Epithelial cell of esophagus (primary cell): ENCODE measurements at regions not wholly inside any gene's neighbourhood (a gene's known extent, or its start where the extent isn't known, plus 50 kb on each side); places are given as distances from the start of the nearest gene placed in this dataset.

Experiments
- DNase-seq: peaks from one replicate; pipeline ENCODE4 v3.0.0; 2010; ENCODE audit warnings: low read depth
- H3K4me3 ChIP-seq: 2 replicates; pipeline ENCODE4 v1.5.1; 2011; ENCODE audit warnings: mild to moderate bottlenecking, low read length, control low read depth
- TF ChIP-seq, protein P1 (sequence below): IDR thresholded peaks from 2 replicates; pipeline ENCODE4 v1.5.1; 2011; ENCODE audit warnings: low read depth, mild to moderate bottlenecking, low read length, control low read depth, inconsistent platforms; ENCODE audit not compliant: insufficient read depth; ENCODE audit errors: missing control alignments

DNA sequence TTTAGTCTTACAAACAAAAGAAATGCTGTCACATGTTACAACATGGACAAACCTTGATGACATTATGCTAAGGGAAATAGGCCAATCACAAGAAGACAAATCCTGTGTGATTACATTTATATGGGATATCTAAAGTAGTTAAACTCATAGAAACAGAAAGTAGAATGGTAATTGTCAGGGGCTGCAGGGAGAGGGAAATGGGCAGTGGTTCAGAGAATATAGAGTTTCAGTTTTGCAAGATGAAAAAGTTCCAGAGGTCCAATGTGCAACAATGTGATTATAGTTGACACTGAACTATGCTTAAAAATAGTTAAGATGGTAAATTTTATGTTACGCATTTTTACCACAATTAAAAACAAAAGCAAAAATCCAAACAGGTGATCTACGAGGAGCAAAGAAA lies 265.5 kb downstream of the NDUFS4 start:
- H3K4me3 ChIP-seq = no peak overlapping the region
- DNase-seq = no peak
- TF ChIP-seq, protein P1, sequence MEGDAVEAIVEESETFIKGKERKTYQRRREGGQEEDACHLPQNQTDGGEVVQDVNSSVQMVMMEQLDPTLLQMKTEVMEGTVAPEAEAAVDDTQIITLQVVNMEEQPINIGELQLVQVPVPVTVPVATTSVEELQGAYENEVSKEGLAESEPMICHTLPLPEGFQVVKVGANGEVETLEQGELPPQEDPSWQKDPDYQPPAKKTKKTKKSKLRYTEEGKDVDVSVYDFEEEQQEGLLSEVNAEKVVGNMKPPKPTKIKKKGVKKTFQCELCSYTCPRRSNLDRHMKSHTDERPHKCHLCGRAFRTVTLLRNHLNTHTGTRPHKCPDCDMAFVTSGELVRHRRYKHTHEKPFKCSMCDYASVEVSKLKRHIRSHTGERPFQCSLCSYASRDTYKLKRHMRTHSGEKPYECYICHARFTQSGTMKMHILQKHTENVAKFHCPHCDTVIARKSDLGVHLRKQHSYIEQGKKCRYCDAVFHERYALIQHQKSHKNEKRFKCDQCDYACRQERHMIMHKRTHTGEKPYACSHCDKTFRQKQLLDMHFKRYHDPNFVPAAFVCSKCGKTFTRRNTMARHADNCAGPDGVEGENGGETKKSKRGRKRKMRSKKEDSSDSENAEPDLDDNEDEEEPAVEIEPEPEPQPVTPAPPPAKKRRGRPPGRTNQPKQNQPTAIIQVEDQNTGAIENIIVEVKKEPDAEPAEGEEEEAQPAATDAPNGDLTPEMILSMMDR = no peak

DNA sequence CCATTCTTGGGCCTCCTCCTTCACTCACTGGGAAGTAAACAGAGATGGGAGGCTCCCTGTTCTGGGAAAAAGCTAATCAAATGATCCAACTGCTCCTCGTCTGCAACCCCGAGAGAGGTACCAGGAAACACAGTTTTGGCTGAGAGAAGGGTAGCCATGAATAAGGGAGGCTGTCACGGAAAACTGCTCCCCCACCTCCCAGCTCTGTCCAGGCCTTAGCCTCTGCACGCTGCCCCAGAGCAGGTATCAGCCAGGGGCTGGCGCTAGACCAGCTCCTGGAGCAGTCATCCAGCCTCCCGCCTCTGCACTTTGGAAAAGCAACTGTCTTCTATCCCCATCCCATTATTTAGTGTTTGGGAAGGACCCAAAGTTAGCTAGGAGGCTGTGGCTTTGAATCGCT lies 266.1 kb downstream of the NDUFS4 start:
- DNase-seq = no peak
- TF ChIP-seq, protein P1 = no peak
- no peak overlapping the region for H3K4me3 ChIP-seq

DNA sequence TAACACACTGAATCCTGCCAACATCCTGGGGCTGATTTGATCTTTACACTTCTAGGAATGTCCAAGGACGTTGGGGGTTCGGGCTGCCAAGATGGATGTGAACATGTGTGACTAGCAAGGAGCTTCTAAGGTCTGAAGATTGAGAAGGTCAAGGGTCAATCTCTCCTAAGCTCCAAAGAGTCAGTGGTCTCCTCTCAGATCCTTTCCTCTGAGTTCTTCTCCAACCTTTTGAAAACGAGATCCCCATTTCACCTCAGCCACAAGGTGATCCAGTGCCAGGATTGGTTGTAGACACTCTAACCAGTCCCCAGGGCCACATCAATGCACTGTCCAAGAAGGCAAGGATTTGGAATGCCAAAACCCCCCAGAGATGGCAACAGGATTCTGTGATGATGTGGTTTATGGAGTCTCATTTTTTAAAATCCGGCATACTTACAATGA lies 266.8 kb downstream of the NDUFS4 start:
- TF ChIP-seq, protein P1 = no peak
- DNase-seq = no peak
- H3K4me3 ChIP-seq = no peak overlapping the region

DNA sequence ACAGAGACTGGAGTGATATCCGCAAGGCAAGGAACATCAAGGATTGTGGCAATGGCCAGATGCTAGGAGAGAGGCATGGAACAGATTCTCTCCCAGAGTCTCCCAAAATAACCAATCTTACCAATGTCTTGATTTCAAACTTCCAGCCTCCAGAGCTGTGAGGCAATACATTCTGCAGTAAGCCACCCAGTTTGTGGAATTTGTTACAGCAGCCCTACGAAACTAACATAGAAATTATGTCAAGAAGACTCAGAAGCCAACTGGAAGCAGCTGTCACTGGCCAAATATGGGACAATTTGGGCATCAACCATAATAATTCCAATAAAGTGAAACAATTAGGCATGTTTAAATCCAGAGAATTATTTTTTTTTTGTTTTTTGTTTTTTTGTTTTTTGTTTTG lies 271.1 kb downstream of the NDUFS4 start:
- no peak for DNase-seq
- TF ChIP-seq, protein P1 = no peak

More for the DNA sequence above, 271.1 kb downstream of the NDUFS4 start:
- no peak overlapping the region for H3K4me3 ChIP-seq
